ENCODE measurements at regions not wholly inside any gene's neighbourhood (a gene's known extent, or its start where the extent isn't known, plus 50 kb on each side); places are given as distances from the start of the nearest gene placed in this dataset.

- H3K9me3 Mint-ChIP-seq: peaks cover under 1 to 18% (median 13%) of the 10 kb centered on the region in 6 donors
- H3K36me3 Mint-ChIP-seq: no peaks in the 10 kb centered on the region
- H3K27me3 Mint-ChIP-seq (ENCODE audit: low read depth in 3 of 3): peaks cover 0 to 1% (median 0%) of the 10 kb centered on the region in 3 donors
- H3K4me1 Mint-ChIP-seq: no peaks in the 10 kb centered on the region
- H3K4me3 Mint-ChIP-seq: no peak overlapping the region
- DNase-seq: no peak
- H3K27ac Mint-ChIP-seq: no peak overlapping the region
Observed at GRCh38 chr6:66913657-66914056, 1206.6 kb upstream of the EYS start.

GRCh38 chr6:66902457-66902856, 1195.4 kb upstream of the EYS start:
- no peak overlapping the region for H3K4me3 Mint-ChIP-seq
- H3K36me3 Mint-ChIP-seq: no peaks in the 10 kb centered on the region
- DNase-seq: no peak
- H3K27ac Mint-ChIP-seq: no peak overlapping the region
- H3K9me3 Mint-ChIP-seq: peaks cover 13 to 43% (median 32%) of the 10 kb centered on the region in 6 donors
- no peaks in the 10 kb centered on the region for H3K4me1 Mint-ChIP-seq
- no peaks in the 10 kb centered on the region for H3K27me3 Mint-ChIP-seq (ENCODE audit: low read depth in 3 of 3)

GRCh38 chr6:66900133-66901083, 1193.4 kb upstream of the EYS start:
- H3K36me3 Mint-ChIP-seq: peaks cover 0 to 6% (median 0%) of the 10 kb centered on the region in 3 donors
- H3K27me3 Mint-ChIP-seq (ENCODE audit: low read depth in 3 of 3): no peaks in the 10 kb centered on the region
- no peaks in the 10 kb centered on the region for H3K4me1 Mint-ChIP-seq
- DNase-seq: no peak
- no peak overlapping the region for H3K4me3 Mint-ChIP-seq
- H3K9me3 Mint-ChIP-seq: peaks cover 11 to 53% (median 38%) of the 10 kb centered on the region in 6 donors
- no peak overlapping the region for H3K27ac Mint-ChIP-seq

GRCh38 chr6:66897576-66897975, 1190.5 kb upstream of the EYS start:
- no peaks in the 10 kb centered on the region for H3K27me3 Mint-ChIP-seq (ENCODE audit: low read depth in 3 of 3)

DNA sequence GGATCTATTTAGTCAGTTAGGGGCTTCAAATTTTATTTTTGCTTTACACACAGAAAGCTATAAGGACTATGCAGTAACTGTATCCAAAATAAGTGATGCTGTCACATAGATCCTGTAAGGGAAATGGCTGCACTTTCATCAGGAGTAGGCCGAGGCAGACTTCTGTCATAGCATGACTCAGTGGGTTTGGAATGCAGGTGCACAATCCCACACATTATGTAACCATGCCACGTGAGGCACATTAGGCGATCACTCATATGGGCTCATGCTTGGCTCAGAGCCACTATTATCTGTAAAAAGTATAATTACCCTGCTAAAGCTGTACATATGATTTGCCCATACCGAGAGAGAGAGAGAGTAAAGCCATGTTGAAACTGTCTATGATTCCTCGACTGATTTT, 1189.4 kb upstream of the EYS start:
- Mint-ChIP-seq H3K9me3 (peaks cover 8 to 47% (median 30%) of the 10 kb centered on the region in 6 donors), H3K36me3 (peaks cover 0 to 6% (median 0%) of the 10 kb centered on the region in 3 donors), H3K4me3 (no peak overlapping the region), H3K27me3 (ENCODE audit: low read depth in 3 of 3) (no peaks in the 10 kb centered on the region), H3K27ac (no peak overlapping the region), H3K4me1 (no peaks in the 10 kb centered on the region)
- DNase-seq: no peak

More at GRCh38 chr6:66897576-66897975, 1190.5 kb upstream of the EYS start:
- no peak for DNase-seq
- H3K4me1 Mint-ChIP-seq: no peaks in the 10 kb centered on the region
- no peak overlapping the region for H3K27ac Mint-ChIP-seq
- no peak overlapping the region for H3K4me3 Mint-ChIP-seq
- H3K36me3 Mint-ChIP-seq: peaks cover 0 to 6% (median 0%) of the 10 kb centered on the region in 3 donors
- peaks cover 7 to 52% (median 36%) of the 10 kb centered on the region in 6 donors for H3K9me3 Mint-ChIP-seq

- Mint-ChIP-seq H3K27ac (no peak overlapping the region), H3K9me3 (peaks cover 6 to 49% (median 41%) of the 10 kb centered on the region in 6 donors), H3K36me3 (peaks cover 0 to 2% (median 0%) of the 10 kb centered on the region in 3 donors), H3K4me1 (no peaks in the 10 kb centered on the region), H3K27me3 (ENCODE audit: low read depth in 3 of 3) (no peaks in the 10 kb centered on the region), H3K4me3 (no peak overlapping the region)
- DNase-seq: no peak
Observed at GRCh38 chr6:66883453-66883852, 1176.4 kb upstream of the EYS start.

GRCh38 chr6:66866801-66867200, 1159.8 kb upstream of the EYS start:
- H3K36me3 Mint-ChIP-seq: no peaks in the 10 kb centered on the region
- H3K27me3 Mint-ChIP-seq (ENCODE audit: low read depth in 3 of 3): no peaks in the 10 kb centered on the region
- no peak overlapping the region for H3K4me3 Mint-ChIP-seq
- no peaks in the 10 kb centered on the region for H3K4me1 Mint-ChIP-seq
- no peak overlapping the region for H3K27ac Mint-ChIP-seq
- DNase-seq: no peak
- H3K9me3 Mint-ChIP-seq: peaks cover 7 to 43% (median 32%) of the 10 kb centered on the region in 6 donors

- Mint-ChIP-seq H3K27ac (no peak overlapping the region), H3K27me3 (ENCODE audit: low read depth in 3 of 3) (no peaks in the 10 kb centered on the region), H3K4me3 (no peak overlapping the region), H3K9me3 (peaks cover 5 to 40% (median 30%) of the 10 kb centered on the region in 6 donors), H3K4me1 (no peaks in the 10 kb centered on the region), H3K36me3 (no peaks in the 10 kb centered on the region)
- DNase-seq: no peak
Observed at GRCh38 chr6:66865771-66866170, 1158.7 kb upstream of the EYS start.

GRCh38 chr6:66861007-66861541, 1154.0 kb upstream of the EYS start:
- H3K9me3 Mint-ChIP-seq: peaks cover 4 to 56% (median 34%) of the 10 kb centered on the region in 6 donors
- H3K4me3 Mint-ChIP-seq: no peak overlapping the region
- DNase-seq: no peak
- H3K27ac Mint-ChIP-seq: no peak overlapping the region
- H3K27me3 Mint-ChIP-seq (ENCODE audit: low read depth in 3 of 3): no peaks in the 10 kb centered on the region
- no peaks in the 10 kb centered on the region for H3K36me3 Mint-ChIP-seq
- H3K4me1 Mint-ChIP-seq: no peaks in the 10 kb centered on the region

- no peaks in the 10 kb centered on the region for H3K36me3 Mint-ChIP-seq
- H3K4me3 Mint-ChIP-seq: no peak overlapping the region
- no peak overlapping the region for H3K27ac Mint-ChIP-seq
- no peaks in the 10 kb centered on the region for H3K4me1 Mint-ChIP-seq
- DNase-seq: no peak
- H3K27me3 Mint-ChIP-seq (ENCODE audit: low read depth in 3 of 3): no peaks in the 10 kb centered on the region
- H3K9me3 Mint-ChIP-seq: peaks cover 4 to 57% (median 38%) of the 10 kb centered on the region in 6 donors
Observed at GRCh38 chr6:66860328-66860727, 1153.3 kb upstream of the EYS start.

- Mint-ChIP-seq H3K36me3 (peaks cover 0 to 3% (median 0%) of the 10 kb centered on the region in 3 donors), H3K27me3 (ENCODE audit: low read depth in 3 of 3) (no peaks in the 10 kb centered on the region), H3K9me3 (peaks cover 2 to 55% (median 42%) of the 10 kb centered on the region in 6 donors)
Observed at GRCh38 chr6:66858196-66858595, 1151.2 kb upstream of the EYS start.

DNA sequence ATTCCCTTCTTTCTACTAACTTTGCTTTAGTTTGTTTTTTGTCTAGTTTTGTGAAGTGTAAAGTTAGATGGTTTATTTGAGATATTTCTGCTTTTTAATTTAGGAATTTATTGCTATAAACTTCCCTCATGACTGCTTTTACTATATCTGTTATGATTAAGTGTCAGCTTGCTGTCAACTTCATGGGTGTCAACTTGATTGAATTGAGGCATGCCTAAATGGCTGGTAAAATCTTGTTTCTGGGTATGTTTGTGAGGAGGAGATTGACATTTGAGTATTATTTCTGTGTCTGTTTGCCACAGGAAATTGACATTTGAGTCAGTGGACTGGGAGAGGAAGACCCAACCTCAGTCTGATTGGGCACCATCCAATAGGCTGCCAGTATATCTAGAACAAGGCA, 1147.0 kb upstream of the EYS start:
- H3K4me1 Mint-ChIP-seq: no peaks in the 10 kb centered on the region
- no peak overlapping the region for H3K4me3 Mint-ChIP-seq
- no peaks in the 10 kb centered on the region for H3K27me3 Mint-ChIP-seq (ENCODE audit: low read depth in 3 of 3)
- H3K27ac Mint-ChIP-seq: no peak overlapping the region
- DNase-seq: no peak
- H3K9me3 Mint-ChIP-seq: peaks cover 4 to 53% (median 29%) of the 10 kb centered on the region in 6 donors
- H3K36me3 Mint-ChIP-seq: peaks cover 0 to 3% (median 0%) of the 10 kb centered on the region in 3 donors

More at GRCh38 chr6:66858196-66858595, 1151.2 kb upstream of the EYS start:
- Mint-ChIP-seq H3K4me1 (no peaks in the 10 kb centered on the region), H3K27ac (no peak overlapping the region), H3K4me3 (no peak overlapping the region)
- DNase-seq: no peak

DNA sequence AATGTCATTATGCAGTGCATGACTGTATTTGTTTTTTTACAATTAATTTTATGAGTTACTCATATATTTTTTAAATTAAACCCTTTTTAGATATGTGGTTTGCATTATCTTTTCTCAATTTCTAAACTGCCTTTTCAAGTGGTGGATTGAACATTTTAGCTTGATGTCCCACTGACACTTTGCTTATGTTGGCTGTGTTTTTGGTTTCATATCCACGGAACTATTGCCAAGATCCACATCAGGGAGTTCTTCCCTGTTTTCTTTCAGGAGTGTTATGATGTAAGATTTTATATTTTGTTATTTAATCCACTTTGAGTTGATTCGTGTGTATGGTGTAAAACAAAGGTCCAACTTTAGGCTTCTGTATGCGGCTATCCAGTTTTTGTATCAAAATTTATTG, 1144.9 kb upstream of the EYS start:
- H3K4me3 Mint-ChIP-seq: no peak overlapping the region
- no peaks in the 10 kb centered on the region for H3K4me1 Mint-ChIP-seq
- DNase-seq: no peak
- H3K27me3 Mint-ChIP-seq (ENCODE audit: low read depth in 3 of 3): no peaks in the 10 kb centered on the region
- peaks cover 0 to 3% (median 0%) of the 10 kb centered on the region in 3 donors for H3K36me3 Mint-ChIP-seq
- peaks cover 7 to 57% (median 32%) of the 10 kb centered on the region in 6 donors for H3K9me3 Mint-ChIP-seq
- no peak overlapping the region for H3K27ac Mint-ChIP-seq

GRCh38 chr6:66849843-66850242, 1142.8 kb upstream of the EYS start:
- Mint-ChIP-seq H3K4me3 (no peak overlapping the region), H3K27ac (no peak overlapping the region)
- DNase-seq: no peak

More at GRCh38 chr6:66849843-66850242, 1142.8 kb upstream of the EYS start:
- Mint-ChIP-seq H3K9me3 (peaks cover 9 to 46% (median 27%) of the 10 kb centered on the region in 6 donors), H3K4me1 (no peaks in the 10 kb centered on the region), H3K27me3 (ENCODE audit: low read depth in 3 of 3) (no peaks in the 10 kb centered on the region), H3K36me3 (no peaks in the 10 kb centered on the region)
